ENCODE measurements at regions not wholly inside any gene's neighbourhood (a gene's known extent, or its start where the extent isn't known, plus 50 kb on each side); places are given as distances from the start of the nearest gene placed in this dataset.

DNA sequence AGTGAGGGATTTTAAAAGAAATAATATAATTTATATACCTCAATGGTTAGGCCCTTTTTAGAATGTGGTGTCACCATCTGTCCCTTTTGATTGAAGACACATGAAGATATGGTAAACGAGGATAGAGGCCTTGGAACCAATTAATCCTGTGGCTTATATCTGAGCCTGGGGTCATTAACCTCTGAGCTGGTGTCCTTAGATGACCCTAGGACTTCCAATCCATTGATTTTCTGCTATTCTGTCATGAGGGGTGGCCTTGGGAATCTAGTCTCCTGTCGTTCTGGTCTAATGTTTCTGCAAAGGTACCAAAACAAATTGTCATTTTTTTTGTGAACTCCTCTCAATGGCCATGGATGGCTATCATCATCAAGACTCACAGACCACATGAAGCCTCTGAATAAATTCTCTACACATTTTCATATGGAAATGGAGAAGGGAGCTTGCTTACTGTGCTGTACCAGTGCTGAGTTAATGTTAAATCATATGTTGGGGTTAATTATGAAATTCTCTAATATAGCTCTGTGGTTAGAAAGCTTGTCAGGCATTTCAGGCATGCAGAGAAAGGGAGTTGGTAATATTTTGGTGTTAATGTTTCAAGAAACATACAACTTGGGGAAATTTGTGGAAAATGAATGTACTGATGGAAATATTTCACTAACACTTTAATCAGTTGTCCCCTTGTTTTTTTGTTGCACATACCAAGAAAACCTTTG is 204.2 kb upstream of the IL15 start:
- in situ Hi-C loops (cut with MboI; ENCODE audit: low pct_unique_long_range_greater_than_20kb, low sequenced_read_pairs, unreplicated experiment), result no loop called here
- no peak for DNase-seq (ENCODE audit: low spot score)
- TF ChIP-seq, protein P1, sequence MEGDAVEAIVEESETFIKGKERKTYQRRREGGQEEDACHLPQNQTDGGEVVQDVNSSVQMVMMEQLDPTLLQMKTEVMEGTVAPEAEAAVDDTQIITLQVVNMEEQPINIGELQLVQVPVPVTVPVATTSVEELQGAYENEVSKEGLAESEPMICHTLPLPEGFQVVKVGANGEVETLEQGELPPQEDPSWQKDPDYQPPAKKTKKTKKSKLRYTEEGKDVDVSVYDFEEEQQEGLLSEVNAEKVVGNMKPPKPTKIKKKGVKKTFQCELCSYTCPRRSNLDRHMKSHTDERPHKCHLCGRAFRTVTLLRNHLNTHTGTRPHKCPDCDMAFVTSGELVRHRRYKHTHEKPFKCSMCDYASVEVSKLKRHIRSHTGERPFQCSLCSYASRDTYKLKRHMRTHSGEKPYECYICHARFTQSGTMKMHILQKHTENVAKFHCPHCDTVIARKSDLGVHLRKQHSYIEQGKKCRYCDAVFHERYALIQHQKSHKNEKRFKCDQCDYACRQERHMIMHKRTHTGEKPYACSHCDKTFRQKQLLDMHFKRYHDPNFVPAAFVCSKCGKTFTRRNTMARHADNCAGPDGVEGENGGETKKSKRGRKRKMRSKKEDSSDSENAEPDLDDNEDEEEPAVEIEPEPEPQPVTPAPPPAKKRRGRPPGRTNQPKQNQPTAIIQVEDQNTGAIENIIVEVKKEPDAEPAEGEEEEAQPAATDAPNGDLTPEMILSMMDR (IDR thresholded peaks at IDR 0.05; ENCODE audit: extremely low read depth, insufficient read depth, missing control alignments), result no peak

DNA sequence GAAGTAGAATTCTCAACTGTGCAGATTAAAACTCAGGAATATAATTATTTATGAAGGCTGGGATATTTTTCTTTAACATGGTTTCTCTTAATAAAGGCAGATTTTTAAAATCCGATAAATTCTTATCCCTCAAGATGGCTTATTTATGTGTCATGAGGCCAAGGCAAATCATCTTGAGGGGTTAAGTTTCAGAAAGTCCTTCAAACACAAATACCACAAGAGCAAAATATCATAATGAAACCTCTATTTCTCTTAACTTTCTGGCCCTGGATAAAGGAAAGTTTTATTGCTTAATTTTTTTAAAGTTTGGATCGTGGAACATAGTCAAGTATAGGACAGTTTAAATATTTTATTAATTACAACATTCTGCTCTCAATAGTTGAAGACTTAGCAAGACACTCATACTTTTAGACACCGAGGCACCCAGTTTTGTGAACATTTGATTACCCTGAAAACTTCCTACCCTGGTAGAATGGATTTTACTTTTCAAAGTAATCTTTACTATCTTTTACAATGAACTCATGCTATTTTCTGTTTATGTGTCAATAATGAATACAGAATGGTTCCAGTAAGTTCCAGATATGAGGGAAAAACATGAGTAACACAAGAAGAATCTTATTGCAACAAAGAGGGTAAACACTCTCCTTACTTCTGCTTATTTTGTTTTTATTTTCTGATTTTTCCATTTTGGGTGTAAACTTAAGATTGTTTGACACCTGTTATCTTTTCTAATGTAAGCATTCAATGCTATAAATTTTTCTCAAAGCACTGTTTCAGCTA is 200.7 kb upstream of the IL15 start:
- in situ Hi-C loops (cut with MboI; ENCODE audit: low pct_unique_long_range_greater_than_20kb, low sequenced_read_pairs, unreplicated experiment), result no loop called here
- TF ChIP-seq, protein P1 (IDR thresholded peaks at IDR 0.05; ENCODE audit: extremely low read depth, insufficient read depth, missing control alignments), result no peak
- DNase-seq (ENCODE audit: low spot score), result no peak

DNA sequence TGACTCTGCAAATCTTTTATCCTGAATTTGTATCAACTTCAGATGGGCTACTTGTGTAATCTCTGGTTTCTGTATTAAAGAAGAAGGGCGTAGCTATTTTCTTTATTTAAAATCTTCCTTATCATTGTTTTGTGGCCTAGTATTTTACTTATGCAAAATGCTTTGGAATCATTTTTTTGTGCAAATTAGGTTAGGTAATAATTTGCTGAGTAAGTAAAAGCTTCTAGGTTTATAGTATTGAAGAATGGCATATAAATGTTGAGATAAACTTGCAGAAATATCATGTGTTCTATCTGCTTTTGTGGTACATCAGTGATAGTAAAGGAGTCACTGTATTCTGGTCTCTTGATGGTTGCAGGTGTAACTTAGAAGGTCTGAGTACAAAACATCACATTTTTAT is 197.2 kb upstream of the IL15 start:
- in situ Hi-C loops (cut with MboI; ENCODE audit: low pct_unique_long_range_greater_than_20kb, low sequenced_read_pairs, unreplicated experiment), result no loop called here
- no peak for DNase-seq (ENCODE audit: low spot score)
- TF ChIP-seq, protein P1 (IDR thresholded peaks at IDR 0.05; ENCODE audit: extremely low read depth, insufficient read depth, missing control alignments), result no peak

DNA sequence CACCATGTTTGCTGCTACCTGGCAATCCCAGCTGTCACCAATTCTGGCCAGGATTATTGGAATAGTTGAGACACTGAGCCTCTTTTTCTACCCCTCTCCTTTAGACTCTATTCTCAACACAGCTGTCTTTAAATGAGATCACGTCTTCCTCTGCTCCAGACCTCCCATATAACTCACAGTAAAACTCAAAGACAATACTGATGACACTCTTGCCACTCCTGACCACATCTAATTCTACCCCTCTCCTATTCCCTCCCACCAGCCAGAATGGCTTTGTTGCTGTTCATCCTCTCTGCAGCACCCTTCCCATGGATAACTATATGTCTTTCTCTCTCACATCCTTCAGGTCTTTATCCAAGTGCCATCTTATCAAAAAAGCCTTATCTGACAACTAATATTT is 188.6 kb upstream of the IL15 start:
- TF ChIP-seq, protein P1 (IDR thresholded peaks at IDR 0.05; ENCODE audit: extremely low read depth, insufficient read depth, missing control alignments), result no peak
- no peak for DNase-seq (ENCODE audit: low spot score)
- in situ Hi-C loops (cut with MboI; ENCODE audit: low pct_unique_long_range_greater_than_20kb, low sequenced_read_pairs, unreplicated experiment), result no loop called here

DNA sequence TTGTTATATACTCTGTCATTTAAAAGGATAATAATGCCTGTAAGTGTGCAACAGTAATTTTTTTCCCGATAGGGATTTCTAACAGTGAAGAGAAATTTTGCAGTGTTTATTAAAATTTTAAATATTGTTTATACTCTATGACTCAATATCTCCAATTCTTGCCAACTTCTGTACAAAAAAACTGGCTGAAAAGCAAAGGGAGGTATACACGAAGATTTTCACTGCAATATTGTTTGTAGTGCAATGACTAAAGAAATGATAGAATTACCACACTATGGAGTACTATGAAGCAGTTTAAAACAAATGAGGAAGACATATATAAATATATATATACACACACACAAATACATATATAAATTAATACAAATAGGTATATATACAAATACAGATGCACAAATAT is 187.9 kb upstream of the IL15 start:
- TF ChIP-seq, protein P1 (IDR thresholded peaks at IDR 0.05; ENCODE audit: extremely low read depth, insufficient read depth, missing control alignments), result no peak
- DNase-seq (ENCODE audit: low spot score), result no peak
- in situ Hi-C loops (cut with MboI; ENCODE audit: low pct_unique_long_range_greater_than_20kb, low sequenced_read_pairs, unreplicated experiment), result no loop called here

DNA sequence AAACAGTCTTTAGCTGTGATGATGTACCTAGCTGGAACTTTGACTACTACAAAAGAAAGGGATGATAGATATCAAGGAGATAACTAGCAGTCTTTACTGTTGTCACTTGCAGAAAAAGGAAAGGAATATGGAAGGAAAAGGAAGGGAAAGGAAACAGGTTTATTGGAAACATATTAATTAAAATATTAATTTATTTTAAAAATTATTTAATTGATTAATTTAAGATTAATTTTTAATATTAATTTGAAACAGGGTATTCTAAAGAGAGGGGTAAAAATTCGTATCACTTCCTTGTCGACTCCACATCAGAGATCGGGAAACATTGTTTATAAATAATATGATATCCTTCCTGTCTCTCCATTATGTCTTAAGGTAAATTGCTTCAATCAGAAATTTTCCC is 186.5 kb upstream of the IL15 start:
- TF ChIP-seq, protein P1 (IDR thresholded peaks at IDR 0.05; ENCODE audit: extremely low read depth, insufficient read depth, missing control alignments), result no peak
- DNase-seq (ENCODE audit: low spot score), result no peak
- in situ Hi-C loops (cut with MboI; ENCODE audit: low pct_unique_long_range_greater_than_20kb, low sequenced_read_pairs, unreplicated experiment), result no loop called here

Measured in GM13977 (cell line).